HG03342 (cell line): ENCODE measurements at regions not wholly inside any gene's neighbourhood (a gene's known extent, or its start where the extent isn't known, plus 50 kb on each side); places are given as distances from the start of the nearest gene placed in this dataset.

Experiments
- ATAC-seq: cut with Tn5 transposase; IDR thresholded peaks from one replicate; pipeline ENCODE4 v1.9.1; 2021; ENCODE audit warnings: mild to moderate bottlenecking, moderate library complexity; ENCODE audit not compliant: unreplicated experiment

DNA sequence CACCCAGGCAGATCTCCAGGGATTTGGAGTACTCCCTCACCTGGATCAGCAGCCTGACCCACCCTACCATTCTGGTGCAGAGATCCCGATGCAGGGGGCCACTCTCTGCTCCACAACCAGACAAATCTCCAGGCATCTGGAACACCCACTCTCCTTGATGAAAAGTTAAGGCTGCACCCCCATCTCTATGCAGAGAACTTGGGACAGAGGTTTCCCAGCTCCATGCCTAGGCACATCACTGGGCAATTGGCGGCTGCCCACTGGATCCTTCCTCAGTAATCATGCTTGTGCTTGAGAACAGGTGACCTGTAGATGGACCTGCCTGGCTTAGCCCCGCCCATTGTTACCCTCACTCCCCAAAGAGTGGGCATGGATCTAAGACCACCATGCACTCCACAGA, 624.9 kb downstream of the CBLN2 start:
- ATAC-seq, result no peak

DNA sequence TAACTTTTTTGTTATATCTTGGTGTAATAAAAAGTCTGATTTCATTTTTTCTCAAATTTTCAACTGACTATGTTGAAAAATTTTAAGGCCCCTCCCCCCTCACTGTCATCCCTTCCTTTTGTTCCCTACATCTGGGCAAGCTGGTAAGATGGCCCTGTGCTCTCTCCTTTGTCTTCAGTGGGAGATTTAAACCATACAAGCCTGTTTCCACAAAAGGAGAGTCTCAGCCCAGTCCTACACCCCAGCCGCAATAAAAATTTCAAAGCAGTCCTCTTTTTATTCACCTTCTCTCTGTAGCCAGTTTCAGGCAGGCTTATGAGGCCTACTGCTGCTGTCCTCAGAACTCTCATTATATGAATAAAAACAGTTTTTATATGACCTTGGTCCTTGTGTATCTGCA, 630.5 kb downstream of the CBLN2 start:
- no peak for ATAC-seq

GRCh38 chr18:71902482-71902881, 641.7 kb downstream of the CBLN2 start:
- no peak for ATAC-seq

GRCh38 chr18:71899707-71900472, 644.3 kb downstream of the CBLN2 start:
- ATAC-seq, result no peak

- ATAC-seq, result no peak
Measured at GRCh38 chr18:71899183-71899582, 645.0 kb downstream of the CBLN2 start.

- ATAC-seq, result no peak
Measured at GRCh38 chr18:71887509-71887908, 656.6 kb downstream of the CBLN2 start.

- no peak for ATAC-seq
Measured at GRCh38 chr18:71878226-71878625, 665.9 kb downstream of the CBLN2 start.

DNA sequence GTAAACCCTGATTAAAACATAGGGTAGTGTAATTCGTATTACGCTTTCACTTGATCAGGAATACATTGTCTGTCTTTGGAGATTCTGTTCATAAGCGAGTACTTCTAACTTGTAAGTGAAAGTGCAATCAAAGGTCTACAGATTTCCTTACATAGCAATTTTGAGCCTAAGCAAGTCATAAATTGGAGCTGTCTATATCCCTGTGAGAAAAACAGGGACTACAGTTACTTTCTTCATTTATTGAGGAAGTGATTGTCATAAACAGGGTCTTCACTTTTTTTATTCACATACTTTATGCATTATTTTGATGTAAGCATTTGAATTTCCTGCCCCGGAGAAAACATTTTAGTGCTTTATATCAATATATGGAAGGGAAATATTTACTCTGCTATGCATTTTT, 670.4 kb downstream of the CBLN2 start:
- no peak for ATAC-seq

- ATAC-seq, result no peak
Measured at GRCh38 chr18:71865888-71866287, 678.3 kb downstream of the CBLN2 start.

GRCh38 chr18:71850602-71851001, 693.5 kb downstream of the CBLN2 start:
- no peak for ATAC-seq

GRCh38 chr18:71849407-71849806, 694.7 kb downstream of the CBLN2 start:
- no peak for ATAC-seq

GRCh38 chr18:71846716-71847115, 697.4 kb downstream of the CBLN2 start:
- ATAC-seq, result no peak

- no peak for ATAC-seq
Measured at GRCh38 chr18:71844814-71845213, 699.3 kb downstream of the CBLN2 start.

- no peak for ATAC-seq
Measured at GRCh38 chr18:71842666-71843065, 701.5 kb downstream of the CBLN2 start.

- ATAC-seq, result no peak
Measured at GRCh38 chr18:71837547-71837946, 706.6 kb downstream of the CBLN2 start.

- ATAC-seq, result no peak
Measured at GRCh38 chr18:71832946-71833617, 711.1 kb downstream of the CBLN2 start.

DNA sequence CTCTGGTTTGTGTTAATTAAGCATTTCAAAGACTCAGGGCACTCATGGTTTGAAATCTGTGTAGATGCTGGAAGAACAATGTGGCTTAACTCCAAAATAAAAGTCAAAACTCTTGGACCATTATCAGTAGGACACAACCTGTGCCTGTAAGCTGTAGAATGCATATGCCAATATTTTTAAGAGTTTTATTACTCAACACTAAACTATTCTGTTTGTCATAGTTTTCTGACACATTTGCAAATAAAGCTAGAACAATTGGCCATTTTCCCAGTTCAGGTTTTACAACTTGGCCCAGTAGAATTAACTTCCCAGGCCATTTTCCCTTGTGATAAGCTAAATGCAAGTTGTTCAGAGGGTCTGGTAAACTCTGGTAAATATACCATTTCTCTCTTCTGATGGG, 713.1 kb downstream of the CBLN2 start:
- ATAC-seq, result no peak

DNA sequence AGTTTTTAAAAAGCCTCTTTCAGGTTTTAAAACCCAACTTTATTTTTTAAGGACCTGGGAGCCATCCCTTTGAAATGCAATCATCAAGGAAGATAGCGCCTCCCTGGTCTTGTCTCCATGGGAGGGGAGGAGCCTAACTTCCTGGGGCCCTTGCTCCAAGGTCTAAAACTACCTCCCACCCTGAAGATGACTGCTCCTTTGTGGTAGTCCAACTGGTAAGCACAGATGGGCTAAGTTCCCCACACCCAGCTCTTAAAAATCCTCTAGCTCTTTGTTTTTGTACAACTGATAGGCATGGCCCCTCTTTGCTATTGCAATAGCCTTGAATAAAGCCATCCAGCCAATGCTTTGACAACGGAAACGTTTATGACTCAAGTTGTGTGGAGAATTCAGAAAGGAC, 716.8 kb downstream of the CBLN2 start:
- no peak for ATAC-seq

DNA sequence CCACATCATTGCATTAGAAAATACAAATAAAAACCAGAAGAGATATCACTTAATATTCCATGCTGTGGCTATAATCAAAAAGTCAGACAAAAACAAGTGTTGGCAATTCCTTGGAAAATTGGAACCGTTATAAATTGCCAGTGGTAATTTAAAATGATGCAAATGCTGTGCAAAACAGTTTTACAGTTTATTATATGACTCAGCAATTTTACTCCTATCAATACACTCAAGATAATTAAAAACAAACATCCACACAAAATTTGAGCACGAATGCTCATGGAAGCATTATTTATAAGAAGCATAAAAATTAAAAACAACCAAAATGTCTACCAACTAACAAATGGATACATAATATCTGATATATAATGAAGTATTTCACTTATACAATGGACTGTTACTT, 728.8 kb downstream of the CBLN2 start:
- ATAC-seq, result no peak

GRCh38 chr18:71809711-71810110, 734.4 kb downstream of the CBLN2 start:
- ATAC-seq, result no peak

DNA sequence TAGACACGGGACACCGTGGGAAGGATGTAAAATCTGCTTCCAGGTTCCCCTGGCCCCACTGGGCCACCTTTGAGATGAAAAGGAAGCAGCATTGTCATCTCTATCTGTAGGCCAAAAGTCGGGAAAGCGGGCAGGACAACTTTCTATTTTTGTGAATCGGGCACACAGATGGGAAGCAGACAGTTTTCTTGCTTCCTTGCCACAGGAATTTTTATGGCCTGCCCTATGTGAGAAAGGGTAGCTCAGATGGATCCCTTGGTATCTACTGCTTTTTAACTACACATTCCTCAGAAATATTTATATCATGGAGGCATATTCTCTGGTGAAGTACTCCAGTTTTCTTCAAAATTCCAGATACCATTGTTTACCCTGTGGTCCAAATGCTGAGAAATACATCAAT, 735.5 kb downstream of the CBLN2 start:
- ATAC-seq, result no peak

DNA sequence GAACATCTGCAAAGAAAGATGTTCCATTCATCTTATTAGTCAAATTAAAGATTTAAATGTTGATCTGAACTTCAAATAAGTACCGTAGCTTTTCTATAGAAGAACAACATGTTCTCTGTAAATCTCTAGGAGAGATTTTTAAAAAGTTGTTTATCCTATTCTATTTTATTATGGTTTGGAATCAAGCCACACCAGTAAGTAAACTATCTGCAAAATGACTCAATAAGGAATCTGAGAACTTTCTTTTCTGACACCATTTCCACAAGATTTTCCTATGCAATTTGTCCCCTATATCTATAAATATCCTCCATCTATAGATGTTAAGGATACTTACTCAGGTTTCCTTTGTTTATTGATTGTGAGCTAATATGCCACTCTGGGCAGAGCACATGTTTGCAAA, 736.6 kb downstream of the CBLN2 start:
- ATAC-seq, result no peak
